Endothelial cell of umbilical vein (primary cell): ENCODE measurements at regions not wholly inside any gene's neighbourhood (a gene's known extent, or its start where the extent isn't known, plus 50 kb on each side); places are given as distances from the start of the nearest gene placed in this dataset.
"Not testable (repeated sequence)": the region's sequence is repeated elsewhere in the genome, so short reads cannot be mapped to it uniquely, and the experiment has no call there.

Source experiments
- BruUV-seq: library from RNA; stranded (reverse); fragments of 400-500 nt; replicated peaks from 2 replicates; lab custom pipeline; 2021; lab: Mats Ljungman, UMichigan
- CTCF ChIA-PET: fragments of 300-600, 350-600 bp; sonication (Branson Sonifier 250); formaldehyde crosslinking; loops from one replicate; lab custom pipeline; 2021; ENCODE audit warnings: antibody characterized with exemption, inconsistent platforms; lab: Charles Lee
- POLR2A ChIA-PET: fragments of 300-600, 350-600 bp; sonication (Branson Sonifier 250); formaldehyde crosslinking; loops from one replicate; lab custom pipeline; 2021; ENCODE audit warnings: antibody characterized with exemption, inconsistent platforms; lab: Charles Lee
- DNase-seq: peaks from one replicate; pipeline ENCODE4 v3.0.0-alpha.2; 2011; ENCODE audit warnings: low read depth, low spot score
- FAIRE-seq: peaks from 2 replicates; lab custom pipeline; 2011; peaks lifted over from hg19 to GRCh38; lab: Jason Lieb, UNC
- H2AFZ ChIP-seq: 2 replicates; pipeline ENCODE4 v1.6.0; 2012; ENCODE audit warnings: low read depth, low read length, control low read depth, inconsistent platforms
- H3K27ac ChIP-seq: 2 replicates; pipeline ENCODE4 v1.5.1; 2011; ENCODE audit warnings: low read depth, mild to moderate bottlenecking, control low read depth, low read length, moderate library complexity; ENCODE audit not compliant: insufficient read depth
- H3K27me3 ChIP-seq, 2 experiments: 2 replicates each; pipeline versions ENCODE4 v1.6.0 to v1.6.1; 2011; ENCODE audit warnings: low read length in 2 of 2, mixed read lengths in 1 of 2; ENCODE audit not compliant: control insufficient read depth in 2 of 2, insufficient read depth in 2 of 2
- H3K36me3 ChIP-seq, 2 experiments: 2 replicates in 1 of 2; 3 replicates in 1 of 2; pipeline ENCODE4 v1.5.1; 2011; ENCODE audit warnings: low read length in 2 of 2, mild to moderate bottlenecking in 1 of 2, moderate library complexity in 1 of 2; ENCODE audit not compliant: control insufficient read depth in 2 of 2, insufficient read depth in 2 of 2; ENCODE audit errors: extremely low read depth in 1 of 2
- H3K4me1 ChIP-seq: 3 replicates; pipeline ENCODE4 v1.5.1; 2011; ENCODE audit warnings: mild to moderate bottlenecking, low read length; ENCODE audit not compliant: control insufficient read depth, insufficient read depth; ENCODE audit errors: extremely low read depth
- H3K4me2 ChIP-seq: 2 replicates; pipeline ENCODE4 v1.6.1; 2011; ENCODE audit warnings: low read length, control low read depth, mixed read lengths; ENCODE audit not compliant: insufficient read depth
- H3K4me3 ChIP-seq, 3 experiments: fragments of 200-600 bp in 1 of 3; sonication (generic), shearing (Covaris generic) in 1 of 3; replicated peaks in 1 of 3; 2 replicates each; pipeline ENCODE4 v1.5.1; 2011 to 2016; ENCODE audit warnings: control low read depth in 3 of 3, low read length in 3 of 3, mild to moderate bottlenecking in 2 of 3, inconsistent platforms in 1 of 3, low read depth in 1 of 3, moderate library complexity in 1 of 3; ENCODE audit not compliant: insufficient read depth in 1 of 3
- H3K79me2 ChIP-seq: 2 replicates; pipeline ENCODE4 v1.6.0; 2012; ENCODE audit warnings: low read length, inconsistent platforms; ENCODE audit not compliant: control insufficient read depth, insufficient read depth
- H3K9ac ChIP-seq: replicated peaks from 2 replicates; pipeline ENCODE3; 2011; ENCODE audit warnings: low read length, control low read depth; ENCODE audit not compliant: insufficient read depth; ENCODE audit errors: extremely low read depth
- H3K9me1 ChIP-seq: replicated peaks from 3 replicates; pipeline ENCODE4 v1.6.0; 2011; ENCODE audit warnings: mild to moderate bottlenecking, low read length; ENCODE audit not compliant: control insufficient read depth, insufficient read depth; ENCODE audit errors: extremely low read depth
- H3K9me3 ChIP-seq: replicated peaks from 2 replicates; pipeline ENCODE4 v1.5.1; 2012; ENCODE audit warnings: low read length, inconsistent platforms; ENCODE audit not compliant: control insufficient read depth, insufficient read depth
- H4K20me1 ChIP-seq: replicated peaks from 2 replicates; pipeline ENCODE3; 2011; ENCODE audit warnings: mild to moderate bottlenecking, low read length; ENCODE audit not compliant: control insufficient read depth, insufficient read depth; ENCODE audit errors: extremely low read depth
- CTCF ChIP-seq, 2 donors: IDR thresholded peaks; 1 replicate in 1 of 2; 2 replicates in 1 of 2; pipeline ENCODE4 v1.5.1; 2011; ENCODE audit warnings: low read length in 2 of 2, mild to moderate bottlenecking in 2 of 2, moderate library complexity in 2 of 2, control low read depth in 1 of 2, inconsistent platforms in 1 of 2, low read depth in 1 of 2; ENCODE audit not compliant: insufficient read depth in 1 of 2; ENCODE audit errors: extremely low read depth in 1 of 2
- EZH2 ChIP-seq: IDR thresholded peaks from 2 replicates; pipeline ENCODE4 v1.6.1; 2012; ENCODE audit warnings: borderline replicate concordance, low read depth, mild to moderate bottlenecking, moderate library complexity, low read length, inconsistent platforms; ENCODE audit not compliant: severe bottlenecking
- FOS ChIP-seq: IDR thresholded peaks from 2 replicates; pipeline ENCODE4 v1.6.1; 2011; ENCODE audit warnings: mild to moderate bottlenecking, low read length, moderate library complexity, borderline replicate concordance; ENCODE audit not compliant: insufficient read depth
- GATA2 ChIP-seq: IDR thresholded peaks from 2 replicates; pipeline ENCODE4 v1.7.0; 2011; ENCODE audit warnings: low read depth, mild to moderate bottlenecking, moderate library complexity, mixed read lengths, low read length; ENCODE audit not compliant: insufficient read length, insufficient read depth
- JUN ChIP-seq: IDR thresholded peaks from 2 replicates; pipeline ENCODE4 v1.6.1; 2011; ENCODE audit warnings: borderline replicate concordance, low read depth; ENCODE audit not compliant: insufficient read length, insufficient read depth
- MAX ChIP-seq: IDR thresholded peaks from 2 replicates; pipeline ENCODE4 v1.6.1; 2011; ENCODE audit not compliant: insufficient read depth, insufficient read length
- MYC ChIP-seq: IDR thresholded peaks from one replicate; pipeline ENCODE4 v1.6.1; 2011; ENCODE audit warnings: mild to moderate bottlenecking, low read depth, low read length
- POLR2A ChIP-seq: IDR thresholded peaks from 2 replicates; pipeline ENCODE4 v1.6.1; 2012; ENCODE audit warnings: low read depth, mild to moderate bottlenecking, control low read depth, low read length
- POLR2AphosphoS5 ChIP-seq: IDR thresholded peaks from 2 replicates; pipeline ENCODE4 v1.6.1; 2012; ENCODE audit warnings: low read depth, mild to moderate bottlenecking, control low read depth, low read length, moderate library complexity; ENCODE audit not compliant: insufficient read depth
- dilution Hi-C: fragments of 300-500 bp; cut with MboI; formaldehyde crosslinking; loops from one replicate; pipeline ENCODE4 v1.15.0; 2019; ENCODE audit warnings: low sequenced_read_pairs; ENCODE audit not compliant: extremely low pct_ligation_motif_present
- intact Hi-C: fragments of 100-400 bp; cut with micrococcal nuclease; formaldehyde crosslinking; loops from one replicate; pipeline ENCODE4 v1.10.0; 2022

GRCh38 chr3:908839-909238 is 184.0 kb upstream of the CNTN6 start:
- no TSS peak for BruUV-seq
- H3K36me3 ChIP-seq, result no peaks in the 10 kb centered on the region
- FAIRE-seq, result no peak
- TF ChIP-seq GATA2, result no peak
- no peak for TF ChIP-seq POLR2AphosphoS5
- no peak for TF ChIP-seq POLR2A
- no peak for TF ChIP-seq MAX
- TF ChIP-seq MYC, result no peak
- no peak for TF ChIP-seq CTCF (IDR thresholded peaks at IDR 0.05; ENCODE audit: extremely low read depth in 1 of 2, insufficient read depth in 1 of 2, low read depth in 1 of 2, low read length in 2 of 2)
- no peak for TF ChIP-seq FOS
- TF ChIP-seq EZH2, result no peak
- TF ChIP-seq JUN, result no peak
- no peaks in the 10 kb centered on the region for H4K20me1 ChIP-seq
- H3K9me1 ChIP-seq, result no peaks in the 10 kb centered on the region
- H3K4me1 ChIP-seq, result no peaks in the 10 kb centered on the region
- H3K4me2 ChIP-seq, result no peak overlapping the region
- no peaks in the 10 kb centered on the region for H3K79me2 ChIP-seq
- no peaks in the 10 kb centered on the region for H3K27me3 ChIP-seq
- no peak for DNase-seq
- CTCF ChIA-PET, result no interaction called here
- dilution Hi-C loops (no loop called here), intact Hi-C loops (no loop called here)
- H3K9ac ChIP-seq, result no peak overlapping the region
- POLR2A ChIA-PET, result no interaction called here
- no peak overlapping the region for H3K4me3 ChIP-seq
- H2AFZ ChIP-seq, result no peak overlapping the region
- no peak overlapping the region for H3K27ac ChIP-seq
- no peaks in the 10 kb centered on the region for H3K9me3 ChIP-seq

GRCh38 chr3:912717-913116 is 180.1 kb upstream of the CNTN6 start:
- H3K4me3 ChIP-seq, POLR2A ChIA-PET, H3K79me2 ChIP-seq, H3K36me3 ChIP-seq, BruUV-seq, FAIRE-seq, H3K9ac ChIP-seq, CTCF ChIA-PET, H3K27ac ChIP-seq, H3K9me3 ChIP-seq, H3K27me3 ChIP-seq, H3K4me1 ChIP-seq, DNase-seq, H2AFZ ChIP-seq, H3K4me2 ChIP-seq, H3K9me1 ChIP-seq, H4K20me1 ChIP-seq, dilution Hi-C loops, intact Hi-C loops: not testable (repeated sequence)
